ES-I3 (cell line): ENCODE measurements at regions not wholly inside any gene's neighbourhood (a gene's known extent, or its start where the extent isn't known, plus 50 kb on each side); places are given as distances from the start of the nearest gene placed in this dataset.
"Not testable (repeated sequence)": the region's sequence is repeated elsewhere in the genome, so short reads cannot be mapped to it uniquely, and the experiment has no call there.

Source experiments
- H3K36me3 ChIP-seq: 2 replicates; pipeline ENCODE4 v1.6.1; 2013; ENCODE audit warnings: mild to moderate bottlenecking, low read length, control low read depth, moderate library complexity; ENCODE audit not compliant: insufficient read depth
- H3K4me1 ChIP-seq: 2 replicates; pipeline ENCODE4 v1.6.1; 2013; ENCODE audit warnings: mild to moderate bottlenecking, control low read depth, low read length; ENCODE audit not compliant: insufficient read depth
- H3K9ac ChIP-seq: 2 replicates; pipeline ENCODE4 v1.6.1; 2013; ENCODE audit warnings: low read depth, mild to moderate bottlenecking, low read length, moderate library complexity
- H3K9me3 ChIP-seq: 2 replicates; pipeline ENCODE4 v1.6.1; 2013; ENCODE audit warnings: mild to moderate bottlenecking, low read length, moderate library complexity; ENCODE audit not compliant: control insufficient read depth, insufficient read depth

DNA sequence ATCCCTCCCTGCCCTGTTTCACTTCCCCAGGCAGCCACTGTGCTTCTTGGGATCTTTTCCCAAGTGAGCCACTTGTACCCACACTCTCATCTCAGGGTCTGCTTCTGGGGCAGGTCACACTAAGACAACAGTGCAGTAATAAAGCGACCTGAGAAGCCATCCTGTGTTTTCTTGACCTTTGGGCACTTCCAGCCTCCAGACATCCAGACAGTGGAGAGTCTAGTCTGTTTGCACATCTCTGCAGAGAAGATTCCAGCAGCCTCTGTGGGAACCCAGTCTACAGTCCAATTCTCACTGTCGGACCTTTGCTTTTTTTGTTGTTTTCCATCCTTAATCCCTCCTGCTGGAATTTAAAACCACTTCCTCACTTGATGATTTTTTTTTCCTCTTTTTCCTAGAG is 50.3 kb upstream of the ATP6AP2 start:
- H3K9ac ChIP-seq, result no peak overlapping the region

DNA sequence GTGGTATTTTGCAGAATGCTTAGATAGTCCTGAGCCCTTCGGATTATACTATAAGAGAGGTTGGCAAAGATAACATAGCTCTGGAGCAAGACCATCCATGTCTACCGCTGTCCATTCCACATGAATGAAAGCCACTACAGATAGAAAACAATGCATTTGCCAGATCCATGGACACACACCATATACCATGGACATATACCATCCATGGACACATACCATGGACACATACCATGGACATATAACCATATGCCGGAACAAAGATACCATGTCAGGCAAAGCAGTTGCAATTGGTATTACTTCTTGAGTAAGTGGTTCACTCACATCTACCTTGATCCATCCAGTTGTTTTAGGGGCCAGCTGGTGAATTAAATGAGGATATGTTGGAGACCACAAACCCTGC is 53.2 kb upstream of the ATP6AP2 start:
- Histone ChIP-seq H3K4me1 (peaks cover 3% of the 10 kb centered on the region; the same call in 1 of the 2 replicates), H3K36me3 (no peaks in the 10 kb centered on the region), H3K9ac (no peak overlapping the region), H3K9me3 (peaks cover 4% of the 10 kb centered on the region)

More for the DNA sequence above, 50.3 kb upstream of the ATP6AP2 start:
- Histone ChIP-seq H3K9me3 (no peaks in the 10 kb centered on the region), H3K4me1 (peaks cover 3% of the 10 kb centered on the region; the same call in 1 of the 2 replicates), H3K36me3 (no peaks in the 10 kb centered on the region)

DNA sequence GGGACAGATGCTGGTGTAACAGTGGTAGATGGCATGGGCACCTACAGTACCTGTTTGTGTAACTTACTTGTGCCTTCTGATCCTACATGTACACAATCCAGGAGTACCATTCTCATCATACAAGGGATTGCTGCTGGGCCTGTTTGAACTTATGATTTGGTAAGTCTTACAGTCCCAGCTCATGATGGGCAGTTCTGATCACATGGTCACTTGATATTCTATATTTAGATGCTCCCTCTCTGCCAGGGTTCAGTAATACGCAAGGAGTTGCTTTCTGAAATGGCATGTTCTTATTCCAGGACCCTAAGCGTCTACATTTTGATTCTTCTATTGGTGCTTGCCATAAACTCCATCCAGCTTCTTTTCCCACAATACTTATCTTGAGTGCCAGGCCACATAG is 54.4 kb upstream of the ATP6AP2 start:
- Histone ChIP-seq H3K4me1 (peaks cover 3% of the 10 kb centered on the region; the same call in 1 of the 2 replicates), H3K9ac (no peak overlapping the region), H3K36me3 (no peaks in the 10 kb centered on the region), H3K9me3 (peaks cover 4% of the 10 kb centered on the region)

DNA sequence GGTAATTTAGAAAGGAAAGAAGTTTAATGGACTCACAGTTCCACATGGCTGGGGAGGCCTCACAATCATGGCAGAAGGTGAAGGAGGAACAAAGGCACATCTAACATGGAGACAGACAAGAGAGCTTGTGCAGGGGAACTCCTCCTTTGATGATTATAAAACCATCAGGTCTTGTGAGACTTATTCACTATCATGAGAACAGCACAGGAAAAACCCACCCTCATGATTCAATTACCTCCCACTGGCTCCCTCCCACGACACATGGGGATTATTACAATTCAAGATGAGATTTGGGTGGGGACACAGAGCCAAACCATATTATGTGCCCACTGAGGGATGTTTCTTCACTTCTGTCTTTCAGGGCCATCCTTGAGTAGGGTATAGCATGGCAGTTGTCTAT is 54.9 kb upstream of the ATP6AP2 start:
- H3K9ac ChIP-seq, H3K36me3 ChIP-seq, H3K4me1 ChIP-seq, H3K9me3 ChIP-seq: not testable (repeated sequence)

DNA sequence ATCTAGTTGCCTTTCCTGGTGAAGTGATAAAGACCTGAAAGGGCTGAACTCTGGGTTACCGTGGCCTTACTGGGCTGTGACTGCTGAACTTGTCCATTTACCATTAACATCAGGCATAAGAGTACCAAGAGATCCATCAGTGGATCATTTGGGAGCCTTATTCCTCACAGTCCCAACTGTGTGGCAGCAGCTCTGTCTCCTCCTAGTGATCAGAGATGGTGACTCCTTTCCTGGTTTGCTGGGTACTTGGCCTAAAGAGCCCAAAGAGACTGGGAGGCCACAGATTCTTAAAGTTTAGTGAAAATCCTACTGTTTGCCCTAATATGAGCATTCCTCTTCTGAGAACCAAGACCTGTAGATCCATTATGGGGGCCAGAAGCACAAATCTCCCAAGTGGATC is 56.3 kb upstream of the ATP6AP2 start:
- no peak overlapping the region for H3K9ac ChIP-seq
- no peaks in the 10 kb centered on the region for H3K4me1 ChIP-seq
- H3K36me3 ChIP-seq, result no peaks in the 10 kb centered on the region
- H3K9me3 ChIP-seq, result peaks cover 4% of the 10 kb centered on the region

DNA sequence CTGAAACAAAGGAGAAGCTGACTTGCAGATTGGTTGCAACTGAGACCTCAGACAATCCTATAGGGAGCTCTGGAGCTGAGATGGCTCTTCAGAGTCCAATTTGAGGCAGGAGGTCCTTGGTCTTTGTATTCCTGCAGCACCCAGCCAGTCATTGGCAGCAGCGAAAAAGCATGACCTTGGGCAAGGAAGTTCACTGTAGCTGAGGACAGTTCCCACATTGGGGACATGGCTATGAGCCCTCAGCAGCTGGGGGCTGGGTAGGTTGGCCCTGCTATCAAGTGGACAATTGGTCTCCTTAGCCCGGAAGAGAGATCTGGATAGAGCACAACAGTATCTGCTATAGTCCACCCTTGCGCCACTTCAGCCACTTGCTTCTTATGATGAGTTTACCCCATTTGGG is 56.9 kb upstream of the ATP6AP2 start:
- Histone ChIP-seq H3K9ac (no peak overlapping the region), H3K36me3 (no peaks in the 10 kb centered on the region), H3K9me3 (peaks cover 4% of the 10 kb centered on the region), H3K4me1 (peaks cover under 1% of the 10 kb centered on the region; the same call in 1 of the 2 replicates)

DNA sequence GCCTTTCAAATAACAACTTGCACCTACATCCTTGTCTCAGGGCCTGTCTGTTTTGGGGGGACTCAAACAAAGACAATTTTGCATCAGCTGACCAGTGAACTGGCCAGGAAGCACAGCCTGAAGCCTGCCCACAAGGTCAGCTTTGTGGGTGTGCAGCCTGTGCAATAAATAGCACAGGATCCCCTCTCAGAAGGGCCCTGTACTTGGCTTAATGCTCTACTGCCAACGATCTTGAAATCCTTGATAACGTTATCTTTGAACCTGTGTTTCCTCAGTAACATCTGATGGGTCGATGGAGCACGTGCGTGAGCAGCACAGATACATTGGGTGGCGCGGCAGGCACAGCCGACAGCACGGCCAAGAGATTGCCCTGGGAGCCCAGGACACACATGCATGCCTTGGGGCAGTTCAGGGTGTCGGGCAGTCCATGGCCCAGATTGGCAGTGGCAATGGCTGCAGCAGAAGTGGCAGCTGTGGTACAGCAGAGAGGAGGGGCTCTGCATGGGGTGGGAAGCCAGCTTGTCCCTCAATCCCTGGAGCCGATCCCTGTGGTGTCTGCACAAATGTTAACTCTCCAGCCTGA is 58.8 kb upstream of the ATP6AP2 start:
- Histone ChIP-seq H3K4me1 (peaks cover 4% of the 10 kb centered on the region; the same call in 1 of the 2 replicates), H3K9me3 (peaks cover 4% of the 10 kb centered on the region), H3K9ac (no peak overlapping the region), H3K36me3 (no peaks in the 10 kb centered on the region)

DNA sequence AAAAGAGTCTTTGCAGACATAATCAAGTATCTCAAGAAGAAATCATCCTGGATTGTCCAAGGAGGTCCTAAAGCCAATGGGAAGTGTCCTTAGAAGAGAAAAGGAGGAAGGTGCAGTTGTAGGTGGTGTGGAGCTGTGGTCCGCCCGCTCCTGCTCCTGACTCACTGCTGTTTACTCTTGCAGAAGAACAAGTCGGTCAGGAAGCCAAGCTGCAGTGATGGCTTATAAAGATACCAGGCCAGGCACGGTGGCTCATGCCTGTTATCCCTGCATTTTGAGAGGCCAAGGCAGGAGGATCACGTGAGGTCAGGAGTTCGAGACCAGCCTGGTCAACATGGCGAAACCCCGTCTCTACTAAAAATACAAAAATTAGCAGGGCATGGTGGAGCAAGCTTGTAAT is 66.4 kb upstream of the ATP6AP2 start:
- no peak overlapping the region for H3K9ac ChIP-seq
- H3K9me3 ChIP-seq, result no peaks in the 10 kb centered on the region
- peaks cover 4% of the 10 kb centered on the region; the same call in 1 of the 2 replicates for H3K4me1 ChIP-seq
- H3K36me3 ChIP-seq, result no peaks in the 10 kb centered on the region

DNA sequence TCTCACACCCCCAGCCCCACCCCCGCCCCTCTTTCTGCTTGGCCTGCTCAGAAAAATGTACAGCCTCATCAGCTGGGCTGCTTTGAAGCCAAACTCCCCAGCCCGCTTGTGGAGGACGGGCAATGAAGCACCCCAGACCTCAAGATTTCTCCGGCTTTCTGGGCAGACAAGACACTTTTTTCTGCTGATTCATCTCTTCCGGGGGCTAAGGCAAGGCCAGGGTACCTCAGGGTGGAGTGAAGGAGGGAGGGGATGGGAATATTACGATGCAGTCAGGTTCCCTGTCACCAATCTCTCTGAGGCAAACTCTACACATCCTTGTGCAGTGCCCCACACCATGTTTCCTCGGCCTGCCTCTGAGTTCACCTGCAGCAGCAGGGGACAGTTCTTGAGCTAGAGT is 66.9 kb upstream of the ATP6AP2 start:
- no peaks in the 10 kb centered on the region for H3K36me3 ChIP-seq
- peaks cover 3% of the 10 kb centered on the region; the same call in 1 of the 2 replicates for H3K4me1 ChIP-seq
- H3K9ac ChIP-seq, result no peak overlapping the region
- H3K9me3 ChIP-seq, result no peaks in the 10 kb centered on the region

DNA sequence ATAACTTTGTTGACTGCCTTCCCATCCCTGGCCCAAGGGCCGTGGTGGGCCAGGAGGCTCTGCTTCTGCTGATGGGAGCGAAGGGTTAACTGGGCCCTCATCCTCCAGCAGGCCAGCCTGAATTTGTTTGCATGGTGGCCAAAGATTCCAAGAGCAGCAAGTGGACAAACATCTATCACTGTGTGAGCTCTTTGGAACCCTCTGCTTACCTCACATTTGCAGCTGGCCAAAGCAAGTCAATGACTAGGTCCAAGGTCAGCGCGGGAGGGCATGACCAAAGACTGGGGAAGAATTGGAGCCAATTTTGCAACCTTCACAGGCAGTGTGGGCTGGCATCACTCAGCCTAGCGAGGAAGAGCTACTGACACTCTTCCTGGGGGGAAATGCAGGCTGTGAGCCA is 67.8 kb upstream of the ATP6AP2 start:
- Histone ChIP-seq H3K4me1 (no peaks in the 10 kb centered on the region), H3K36me3 (no peaks in the 10 kb centered on the region), H3K9me3 (no peaks in the 10 kb centered on the region), H3K9ac (no peak overlapping the region)

DNA sequence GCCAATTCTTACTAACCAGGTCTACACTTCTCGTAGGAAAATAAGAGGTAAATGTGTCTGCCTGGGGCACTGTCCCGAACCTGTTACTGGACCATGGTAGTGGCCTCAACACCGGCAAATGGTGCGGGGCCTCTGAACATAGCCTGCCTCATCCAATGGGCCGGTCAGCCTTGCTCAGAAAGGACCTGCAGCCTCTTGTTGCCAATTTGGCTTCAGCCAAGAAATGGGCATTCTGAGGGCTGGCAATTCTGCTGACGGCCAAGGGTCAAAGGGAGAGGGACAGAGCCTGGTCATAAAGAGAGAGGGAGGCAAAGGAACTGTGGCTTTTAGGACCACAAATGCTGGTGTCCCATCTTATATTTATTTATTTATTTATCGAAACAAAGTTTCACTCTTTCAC is 69.5 kb upstream of the ATP6AP2 start:
- H3K9me3 ChIP-seq, result no peaks in the 10 kb centered on the region
- H3K4me1 ChIP-seq, result no peaks in the 10 kb centered on the region
- H3K36me3 ChIP-seq, result no peaks in the 10 kb centered on the region
- H3K9ac ChIP-seq, result no peak overlapping the region

DNA sequence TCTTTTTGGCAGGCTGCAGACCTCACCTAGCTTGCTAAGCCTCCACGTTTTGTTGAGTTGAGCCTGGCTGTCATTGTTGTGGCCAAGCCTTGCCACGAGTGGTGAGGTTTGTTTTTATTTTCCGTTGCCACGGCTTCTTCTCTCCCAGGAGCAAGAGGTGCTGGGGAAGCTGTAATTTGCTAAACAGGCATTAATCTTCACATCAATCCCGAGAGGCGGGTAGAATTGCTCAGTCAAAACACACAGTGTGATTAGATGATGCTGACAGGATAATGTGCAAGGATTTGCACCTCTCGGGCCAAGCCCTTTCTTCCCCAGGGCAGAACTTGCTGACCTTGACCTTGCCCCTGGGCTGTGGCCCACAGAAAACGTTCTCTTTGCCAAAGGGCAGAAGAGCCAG is 72.2 kb upstream of the ATP6AP2 start:
- no peaks in the 10 kb centered on the region for H3K9me3 ChIP-seq
- no peaks in the 10 kb centered on the region for H3K36me3 ChIP-seq
- H3K4me1 ChIP-seq, result peaks cover 10% of the 10 kb centered on the region; the same call in 1 of the 2 replicates
- H3K9ac ChIP-seq, result no peak overlapping the region

DNA sequence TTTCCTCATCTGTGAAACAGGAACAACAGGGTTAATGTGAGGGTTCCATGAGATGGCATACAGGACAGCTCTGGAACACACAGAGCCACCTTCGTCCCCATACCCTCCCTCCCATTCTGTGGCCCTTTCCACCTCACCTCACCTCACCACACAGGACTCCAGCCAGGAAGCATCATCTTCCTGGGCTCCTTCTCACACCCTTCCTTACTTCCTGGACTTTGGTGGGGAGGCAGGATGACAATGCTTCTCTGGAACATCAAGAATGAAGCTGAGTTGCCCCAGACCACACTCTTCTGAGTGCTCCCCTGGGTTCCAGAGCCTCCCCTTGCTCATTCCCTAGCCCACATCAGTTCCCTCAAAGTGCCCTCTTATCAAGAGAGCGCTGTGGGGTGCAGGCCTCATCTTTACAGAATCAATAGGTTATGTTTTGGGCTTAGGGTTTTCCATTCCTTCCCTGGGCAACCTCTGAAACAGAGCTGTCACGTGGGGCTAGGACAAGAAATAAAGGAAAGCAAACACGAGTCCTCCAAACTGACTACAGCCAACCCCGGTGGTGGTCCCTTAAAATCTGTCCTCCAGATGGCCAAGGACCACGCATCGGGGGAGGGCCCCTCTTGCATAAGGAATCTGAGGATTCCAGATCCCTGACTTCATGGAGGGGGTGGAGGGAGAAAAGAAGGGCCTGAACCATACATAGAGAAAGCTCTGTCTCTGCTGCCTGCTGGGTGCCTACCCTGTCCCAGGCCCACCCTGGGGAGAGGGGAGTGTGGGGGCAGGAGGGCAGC is 74.4 kb upstream of the ATP6AP2 start:
- H3K36me3 ChIP-seq, result no peaks in the 10 kb centered on the region
- no peaks in the 10 kb centered on the region for H3K9me3 ChIP-seq
- H3K4me1 ChIP-seq, result peaks cover 10% of the 10 kb centered on the region; the same call in 1 of the 2 replicates
- H3K9ac ChIP-seq, result no peak overlapping the region

DNA sequence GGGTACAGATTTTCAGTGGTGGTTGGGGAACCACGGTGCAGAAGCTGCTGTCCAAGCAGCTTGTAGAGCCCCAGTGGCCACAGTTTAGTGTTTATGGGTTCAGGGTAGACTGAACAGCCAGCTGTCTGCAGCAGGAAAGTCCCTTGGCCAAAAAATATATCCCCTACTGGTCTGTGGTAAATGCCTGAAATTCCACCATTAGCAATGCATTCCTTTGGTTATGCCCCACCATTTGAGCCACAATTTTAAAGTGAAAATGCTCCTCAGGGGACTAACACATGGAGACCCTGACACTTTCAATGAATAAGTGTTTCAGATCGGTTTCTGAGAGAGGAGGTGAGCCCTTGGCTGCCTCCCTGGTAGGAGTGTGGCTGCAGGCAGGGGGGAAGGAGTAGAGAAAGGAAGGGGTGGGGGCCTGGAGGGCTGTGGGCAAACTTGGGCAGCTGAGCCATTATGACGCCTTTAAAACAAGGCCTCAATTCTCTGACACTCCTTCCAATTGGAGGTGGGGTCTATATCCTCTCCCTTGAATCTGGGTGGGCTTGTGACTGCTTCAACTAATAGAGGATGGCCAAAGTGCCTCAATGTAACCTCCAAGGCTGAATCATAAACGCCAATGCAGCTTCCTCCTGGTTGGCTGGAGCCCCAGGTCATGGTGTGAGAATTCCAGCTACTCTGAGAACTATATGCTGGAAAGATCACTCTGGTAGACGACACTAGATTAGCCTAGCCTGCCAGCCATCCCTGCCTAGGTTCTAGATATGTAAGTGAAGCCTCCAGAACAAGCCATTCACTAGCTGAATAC is 75.8 kb upstream of the ATP6AP2 start:
- Histone ChIP-seq H3K36me3 (no peaks in the 10 kb centered on the region), H3K9ac (no peak overlapping the region), H3K4me1 (peaks cover 10% of the 10 kb centered on the region; the same call in 1 of the 2 replicates), H3K9me3 (no peaks in the 10 kb centered on the region)
